ENCODE measurements at regions not wholly inside any gene's neighbourhood (a gene's known extent, or its start where the extent isn't known, plus 50 kb on each side); places are given as distances from the start of the nearest gene placed in this dataset.
"Not testable (repeated sequence)": the region's sequence is repeated elsewhere in the genome, so short reads cannot be mapped to it uniquely, and the experiment has no call there.

DNA sequence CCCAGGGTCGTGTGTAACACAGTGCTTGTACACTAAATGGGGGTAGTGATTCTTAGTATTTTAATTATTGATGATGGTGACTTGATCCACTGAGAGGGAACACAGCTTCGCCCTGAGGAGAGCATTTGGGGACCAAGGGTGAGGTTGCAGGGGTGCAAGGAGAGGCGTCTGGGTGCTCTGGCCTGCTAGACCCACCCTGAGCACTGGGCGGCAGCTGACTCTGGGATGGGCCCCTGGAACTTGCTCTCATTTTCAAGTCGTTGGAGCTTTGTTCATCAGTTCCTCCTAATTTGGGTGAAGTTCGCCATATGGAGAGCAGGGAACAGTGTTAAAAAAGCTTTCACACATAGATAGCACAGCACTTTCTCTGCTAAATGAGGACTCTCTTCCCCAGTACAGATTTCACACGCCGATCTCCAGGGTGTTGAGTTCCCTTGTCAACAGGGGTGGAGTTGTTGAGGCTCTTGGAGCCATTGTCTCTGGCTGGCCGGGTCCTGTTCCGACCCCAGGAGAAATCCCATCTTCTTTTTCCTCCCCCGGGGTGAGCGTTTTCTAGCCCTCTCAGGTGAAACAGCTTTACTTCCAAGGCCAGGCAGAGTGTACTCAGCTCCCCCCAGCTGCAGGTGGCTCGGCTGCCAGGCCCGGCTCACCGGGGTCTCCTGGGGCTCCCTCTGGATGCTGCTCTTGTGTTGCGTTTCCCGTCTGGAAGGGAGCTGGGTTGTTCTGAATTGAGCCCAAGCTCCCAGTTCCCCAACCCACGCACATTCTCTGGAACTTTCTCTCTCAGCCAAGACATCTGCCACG is 367.4 kb downstream of the RPS6KC1 start:
- no peak for DNase-seq

DNA sequence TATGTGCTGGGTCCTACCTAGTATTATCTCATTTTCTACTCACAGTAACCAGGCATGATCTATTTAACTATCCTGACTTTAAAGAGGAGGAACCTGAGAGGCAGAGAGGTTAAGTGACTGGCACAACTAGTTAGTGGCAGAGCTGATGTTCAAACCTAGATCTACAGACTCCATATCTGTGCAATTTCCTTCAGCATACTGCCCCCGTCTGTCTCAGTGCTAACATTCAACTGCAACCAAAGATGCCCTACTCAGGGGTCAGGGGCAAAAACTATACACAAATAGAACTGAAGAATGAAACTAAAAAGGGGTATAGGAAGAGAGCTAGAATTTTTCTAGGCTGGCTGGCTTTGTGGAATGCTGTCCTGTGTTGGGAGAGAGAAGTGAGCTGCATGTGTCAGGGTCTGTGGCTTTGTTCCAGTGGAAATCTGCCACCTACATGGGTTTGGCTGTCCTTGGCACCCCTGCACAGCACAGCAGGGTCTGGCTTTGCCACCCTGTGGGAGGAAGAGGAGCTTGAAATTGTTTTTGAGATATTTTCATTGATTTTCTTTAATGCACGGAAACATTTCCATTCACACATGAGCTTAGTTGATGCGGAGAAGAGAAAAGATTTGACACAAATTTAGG is 368.5 kb downstream of the RPS6KC1 start:
- DNase-seq: no peak

DNA sequence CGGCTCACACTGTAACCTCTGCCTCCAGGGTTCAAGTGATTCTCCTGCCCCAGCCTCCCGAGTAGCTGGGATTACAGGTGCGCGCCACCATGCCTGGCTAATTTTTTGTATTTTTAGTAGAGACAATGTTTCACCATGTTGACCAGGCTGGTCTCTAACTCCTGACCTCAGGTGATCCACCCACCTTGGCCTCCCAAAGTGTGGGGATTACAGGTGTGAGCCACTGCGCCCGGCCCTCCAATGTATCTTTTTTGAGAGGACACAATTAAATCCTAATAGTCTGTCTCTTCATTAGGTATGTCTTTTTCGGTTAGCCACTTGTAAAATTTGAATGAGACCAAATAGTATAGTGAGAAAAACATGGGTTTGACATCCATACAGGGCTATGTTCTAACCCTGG is 370.1 kb downstream of the RPS6KC1 start:
- DNase-seq: not testable (repeated sequence)

DNA sequence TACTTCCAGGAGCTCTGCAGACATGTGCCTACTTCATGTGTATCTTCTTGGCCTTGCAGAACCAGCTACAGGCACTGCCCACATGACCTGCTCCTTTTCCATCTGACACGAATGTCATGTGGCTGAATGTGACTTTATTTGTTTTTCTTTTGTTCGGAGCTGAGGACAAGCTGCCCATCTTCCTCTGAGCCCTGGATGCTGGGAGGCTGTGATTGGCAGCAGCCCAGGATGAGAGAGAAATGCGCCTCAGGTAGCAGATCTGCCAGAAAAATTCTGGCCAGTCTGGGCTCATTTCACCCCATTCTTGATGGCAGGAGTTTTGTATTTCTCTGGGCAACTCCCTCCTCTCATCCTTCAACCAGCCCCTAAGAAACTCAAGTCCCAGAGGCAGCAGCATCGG is 372.0 kb downstream of the RPS6KC1 start:
- DNase-seq: no peak

DNA sequence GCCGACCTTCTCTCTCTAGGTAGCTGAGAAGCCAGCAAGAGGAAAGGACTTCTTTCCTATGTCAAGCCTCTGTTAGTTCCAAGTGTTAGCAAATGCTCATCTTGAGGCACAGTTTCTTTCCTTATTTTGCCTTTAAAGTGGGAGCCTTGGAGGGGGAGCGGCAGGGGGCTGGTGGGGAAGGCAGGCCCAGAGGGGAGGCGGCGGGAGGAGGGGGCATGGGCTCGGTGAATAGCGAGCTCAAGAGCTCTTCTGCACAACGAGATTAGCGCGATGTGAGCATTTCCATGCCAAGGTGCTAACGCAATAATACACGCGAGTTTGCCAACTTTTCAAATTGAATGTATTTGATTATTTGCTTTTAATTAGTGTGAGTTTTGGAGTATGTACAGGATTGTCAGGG is 372.6 kb downstream of the RPS6KC1 start:
- no peak for DNase-seq

DNA sequence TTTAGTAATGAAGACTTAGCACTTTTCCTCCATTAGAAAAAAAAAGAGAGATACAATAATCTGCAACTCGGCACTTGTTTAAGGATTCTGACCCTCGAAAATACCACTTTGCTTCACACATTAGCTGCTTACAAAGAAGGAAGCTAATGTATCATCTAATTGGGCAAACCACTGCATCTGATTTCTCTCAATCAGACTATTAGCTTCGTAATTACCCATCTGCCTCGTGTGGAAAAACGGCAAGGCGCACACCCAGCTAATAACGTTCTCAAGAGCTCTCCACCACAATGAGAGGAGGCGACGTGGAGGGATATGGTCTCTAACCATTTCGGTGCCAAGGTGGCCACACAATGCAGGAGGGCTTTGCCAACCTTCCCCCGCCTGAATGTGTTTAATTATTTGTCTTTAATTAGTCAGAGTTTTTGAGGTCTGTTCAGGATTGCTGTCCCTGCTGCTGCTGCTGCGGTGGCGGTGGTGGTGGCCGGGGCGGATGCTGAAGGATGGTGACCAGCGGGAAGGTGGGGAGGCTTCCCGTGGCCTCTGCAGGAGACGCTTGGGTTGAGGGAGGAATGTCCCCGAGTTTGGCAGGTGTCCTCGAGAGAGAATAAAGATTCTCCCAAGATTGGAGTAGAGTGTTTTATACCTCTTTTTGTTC is 374.5 kb downstream of the RPS6KC1 start:
- DNase-seq: no peak

DNA sequence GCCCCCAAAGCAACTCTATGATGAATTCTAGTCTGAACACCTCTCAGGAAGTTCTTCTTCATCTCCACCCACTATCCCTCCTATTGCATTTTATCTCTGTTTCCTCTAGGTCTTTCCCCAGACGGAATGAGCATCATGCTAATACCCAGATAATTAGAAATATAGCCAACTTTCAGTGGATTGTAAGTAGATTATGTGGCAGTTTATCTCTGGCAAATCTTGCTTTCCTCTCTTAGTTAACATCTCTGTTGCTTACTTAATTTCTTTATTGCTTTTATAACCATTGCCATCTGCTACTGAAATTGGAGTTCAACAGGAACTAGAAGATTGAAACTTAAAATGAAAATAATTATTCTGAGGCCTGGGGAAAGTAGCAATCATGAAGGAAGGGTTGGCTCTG is 378.6 kb downstream of the RPS6KC1 start:
- DNase-seq: no peak

DNA sequence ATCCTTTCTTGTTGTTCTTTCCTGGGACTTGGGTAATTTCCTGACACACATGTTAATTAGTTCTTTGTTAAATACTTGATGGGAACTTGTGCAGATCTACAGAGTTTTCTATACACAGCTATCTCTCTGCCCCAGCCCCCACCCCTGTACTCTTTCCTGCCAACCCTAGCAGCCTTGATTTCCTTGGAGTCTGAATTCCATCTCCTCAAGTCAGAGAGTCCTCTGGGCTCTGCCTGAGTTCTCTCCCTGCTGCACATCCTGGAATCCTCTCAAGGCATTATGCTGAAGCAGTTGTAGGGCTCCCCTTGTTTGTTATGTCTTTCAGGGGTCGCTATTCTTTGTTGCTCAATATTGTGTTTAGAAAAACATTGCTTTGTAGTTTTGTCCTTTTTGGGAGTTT is 384.7 kb downstream of the RPS6KC1 start:
- no peak for DNase-seq

DNA sequence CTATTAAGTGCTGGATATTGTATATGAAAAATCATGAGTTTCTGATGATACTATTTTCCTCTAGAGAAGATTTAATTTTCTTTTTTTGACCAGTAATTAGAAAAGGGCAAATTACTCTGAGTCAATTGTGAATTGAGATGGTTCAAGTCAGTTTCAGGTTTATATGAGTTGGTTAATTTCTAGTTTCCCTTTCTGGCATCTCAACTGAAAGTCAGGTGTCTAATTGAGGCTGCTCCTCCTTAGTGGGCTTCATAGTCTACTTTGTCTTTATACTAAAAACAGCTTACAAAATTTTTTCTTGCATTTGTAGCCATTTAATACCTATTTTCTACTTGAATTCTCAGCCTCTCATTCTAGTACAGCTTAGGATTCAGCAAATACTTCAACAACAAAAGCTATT is 387.3 kb downstream of the RPS6KC1 start:
- no peak for DNase-seq

DNA sequence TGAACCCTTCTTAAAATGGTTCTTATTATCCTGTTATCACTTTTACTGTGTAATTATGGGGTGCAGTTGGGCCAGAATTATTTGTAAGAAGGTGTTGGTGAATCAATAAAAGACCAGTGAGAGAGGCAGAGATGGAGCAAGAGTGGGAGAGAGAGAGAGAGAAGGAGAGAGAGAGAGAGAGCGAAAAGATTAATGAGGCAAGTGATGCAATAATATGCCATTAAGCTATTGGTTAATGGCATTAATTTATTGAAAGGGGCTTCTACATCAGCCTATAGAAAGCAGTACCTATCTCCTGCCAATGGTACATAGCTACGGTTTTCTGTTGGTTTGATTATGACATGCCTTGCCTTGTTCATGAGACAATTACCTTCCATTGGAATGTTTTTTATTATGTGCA is 388.7 kb downstream of the RPS6KC1 start:
- DNase-seq: no peak

DNA sequence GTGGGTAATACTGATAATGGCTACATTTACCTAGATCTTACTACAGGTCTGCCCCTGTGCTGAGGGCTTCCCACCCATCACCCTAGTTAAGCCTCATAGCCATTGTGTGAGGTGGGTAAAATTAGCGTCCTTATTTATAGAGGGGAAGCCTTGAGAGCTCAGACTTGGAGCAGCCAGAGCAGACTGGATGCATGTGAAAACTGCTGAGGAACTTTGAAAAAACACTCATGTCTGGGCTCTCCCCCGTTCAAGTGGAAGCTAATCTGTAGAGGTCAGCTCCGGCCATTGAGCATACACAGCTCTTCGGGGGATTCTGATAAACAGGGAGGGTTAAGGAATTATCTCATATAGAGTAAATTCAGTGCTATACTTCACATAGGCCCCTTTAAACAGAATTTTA is 389.7 kb downstream of the RPS6KC1 start:
- DNase-seq: no peak

DNA sequence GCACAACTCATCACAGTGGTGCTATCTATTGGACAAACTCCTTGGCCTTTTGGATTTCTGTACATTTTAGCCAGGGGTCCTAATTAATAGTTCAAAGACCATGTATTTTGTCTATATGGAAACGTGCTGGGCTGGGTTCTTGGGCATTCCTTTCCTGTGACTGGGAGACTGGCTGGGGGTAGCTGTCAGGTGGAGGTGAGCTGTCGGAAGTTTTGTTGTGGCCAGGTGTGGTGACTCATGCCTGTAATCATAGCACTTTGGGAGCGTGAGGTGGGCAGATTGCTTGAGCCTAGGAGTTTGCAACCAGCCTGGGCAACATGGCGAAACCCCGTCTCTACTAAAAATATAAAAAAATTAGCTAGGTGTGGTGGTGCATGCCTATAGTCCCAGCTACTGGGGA is 392.4 kb downstream of the RPS6KC1 start:
- DNase-seq: no peak

DNA sequence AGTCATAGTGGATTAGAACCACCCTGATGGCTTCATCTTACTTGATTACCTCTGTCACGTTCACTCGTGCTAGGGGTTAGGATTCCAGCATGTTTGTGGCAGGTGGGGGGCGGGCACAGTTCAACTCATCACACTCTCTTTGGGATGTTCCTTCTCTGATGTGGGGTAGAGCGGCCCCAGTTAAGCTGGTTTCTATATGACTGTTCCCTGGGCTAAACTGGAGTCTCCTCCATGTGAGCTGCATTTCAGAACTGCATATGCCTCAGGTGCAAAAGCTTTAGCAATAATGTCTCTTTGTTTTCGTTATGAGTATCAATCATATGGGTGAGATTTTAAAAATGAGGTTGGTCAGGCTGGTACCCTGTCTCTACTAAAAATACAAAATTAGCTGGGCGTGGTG is 393.2 kb downstream of the RPS6KC1 start:
- DNase-seq: no peak

DNA sequence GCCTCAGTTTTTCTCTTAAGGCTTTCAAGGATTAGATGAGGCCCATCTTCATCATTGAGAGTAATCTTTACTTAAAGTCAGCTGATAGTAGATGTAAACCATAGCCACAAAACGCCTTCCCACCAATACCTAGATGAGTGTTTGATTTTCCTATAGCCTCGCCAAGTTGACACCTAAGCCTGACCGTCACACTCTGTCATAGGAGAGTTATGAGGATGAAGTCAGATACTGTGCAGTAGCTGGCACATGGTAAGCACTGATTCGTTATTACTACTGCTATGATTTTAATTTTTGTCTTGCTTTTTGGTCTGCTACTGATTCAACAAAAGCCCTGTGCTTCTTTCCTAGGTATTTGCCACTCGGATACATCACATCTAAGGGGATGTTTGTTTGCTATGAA is 395.5 kb downstream of the RPS6KC1 start:
- DNase-seq: no peak

DNA sequence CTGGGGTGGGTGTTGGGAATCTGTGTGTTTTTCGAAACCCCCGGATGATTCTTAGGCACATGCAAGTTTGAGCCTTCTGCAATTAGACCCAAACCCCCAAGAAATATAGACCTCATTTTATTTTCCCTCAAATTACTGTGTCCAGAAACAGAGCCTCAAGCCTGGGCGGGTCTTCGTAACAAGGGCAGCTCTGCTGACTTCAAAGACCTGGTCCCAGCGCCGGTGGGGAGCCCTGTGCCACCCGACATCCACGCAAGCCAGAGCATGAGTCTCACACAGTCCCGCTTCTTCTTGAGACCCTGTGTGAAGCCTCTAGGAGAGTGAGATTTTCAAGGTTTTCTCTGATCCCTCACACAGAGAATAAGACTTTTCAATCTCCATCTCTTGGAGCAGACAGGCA is 397.3 kb downstream of the RPS6KC1 start:
- DNase-seq: no peak

DNA sequence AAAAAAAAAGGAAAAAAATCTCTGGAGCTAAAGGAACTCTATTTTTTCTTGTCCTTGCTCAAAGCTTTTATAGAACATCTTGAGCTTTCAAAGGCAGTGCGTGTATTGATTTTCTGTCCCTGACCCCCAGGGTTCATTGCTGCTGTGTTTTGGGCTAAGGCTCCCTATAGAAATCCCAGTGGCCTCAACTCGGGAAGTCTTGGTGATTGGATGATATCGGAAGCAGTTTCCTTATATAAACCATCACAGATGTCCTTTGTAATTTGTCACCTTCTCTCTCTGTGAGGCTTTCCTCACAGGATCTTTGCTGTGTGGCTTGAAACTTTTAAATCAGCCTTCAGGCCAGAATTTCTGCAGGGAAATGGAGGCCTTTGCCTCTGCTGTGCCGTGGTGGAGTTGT is 397.7 kb downstream of the RPS6KC1 start:
- no peak for DNase-seq

DNA sequence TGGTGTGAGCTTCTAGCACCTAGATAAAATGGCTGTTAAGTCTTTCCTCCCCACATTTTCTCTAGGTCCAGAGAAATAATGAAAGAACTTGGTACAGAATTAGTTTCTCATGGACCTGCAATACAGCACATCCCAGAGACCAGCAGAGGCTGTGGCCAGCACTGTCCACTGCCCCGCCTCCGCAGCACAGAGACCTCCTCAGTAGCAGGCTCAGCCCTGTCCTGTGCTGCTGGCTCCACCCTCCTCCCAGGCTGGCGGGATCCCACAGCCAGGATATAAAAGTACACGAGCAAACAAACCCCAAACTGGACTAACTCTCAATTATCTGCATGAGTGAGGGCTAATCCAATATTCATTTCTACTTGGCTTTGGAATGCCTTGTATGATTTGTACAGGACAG is 401.5 kb downstream of the RPS6KC1 start:
- no peak for DNase-seq

DNA sequence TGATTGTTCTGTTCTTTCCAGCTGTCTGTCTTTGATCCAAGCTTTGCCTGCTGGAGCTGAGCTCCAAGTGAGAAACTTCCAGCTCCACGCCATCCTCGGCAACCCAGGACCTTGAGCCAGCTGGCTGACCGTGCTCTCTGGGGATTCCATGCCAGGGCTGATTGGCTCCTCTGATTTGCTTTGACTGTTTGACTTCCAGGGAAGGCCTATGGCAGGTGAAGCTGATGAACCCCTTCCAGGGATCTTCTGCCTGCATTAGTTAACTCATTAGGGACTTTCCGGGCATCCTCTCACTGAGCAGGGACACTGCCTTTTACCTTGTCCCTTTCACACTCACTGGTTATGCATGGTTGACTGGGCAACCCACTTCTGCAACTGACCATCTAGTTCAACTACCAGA is 406.1 kb downstream of the RPS6KC1 start:
- no peak for DNase-seq

DNA sequence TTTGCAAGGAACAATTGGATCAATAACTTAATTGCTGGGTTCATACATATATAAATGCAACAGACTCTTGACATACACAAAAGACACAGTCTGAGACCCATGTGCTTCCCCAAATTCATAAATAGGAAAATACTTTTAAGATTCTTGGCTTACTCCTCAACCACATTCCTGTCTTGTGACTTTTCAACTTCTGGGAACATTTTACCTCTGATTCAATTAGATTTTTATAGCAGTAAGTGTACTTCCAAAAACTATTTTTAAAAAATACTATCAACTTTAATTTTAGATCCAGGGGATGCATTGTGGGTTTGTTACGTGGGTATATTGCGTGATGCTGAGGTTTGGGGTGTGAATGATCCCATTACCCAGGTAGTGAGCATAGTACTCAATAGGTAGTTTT is 406.7 kb downstream of the RPS6KC1 start:
- DNase-seq: no peak

DNA sequence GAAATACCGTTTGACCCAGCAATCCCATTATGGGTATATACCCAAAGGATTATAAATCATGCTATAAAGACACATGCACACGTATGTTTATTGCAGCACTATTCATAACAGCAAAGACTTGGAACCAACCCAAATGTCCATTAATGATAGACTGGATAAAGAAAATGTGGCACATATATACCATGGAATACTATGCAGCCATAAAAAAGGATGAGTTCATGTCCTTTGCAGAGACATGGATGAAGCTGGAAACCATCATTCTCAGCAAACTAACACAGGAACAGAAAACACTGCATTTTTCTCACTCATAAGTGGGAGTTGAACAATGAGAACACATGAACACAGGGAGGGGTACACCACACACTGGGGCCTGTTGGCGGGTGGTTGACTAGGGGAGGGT is 411.3 kb downstream of the RPS6KC1 start:
- DNase-seq: not testable (repeated sequence)

DNA sequence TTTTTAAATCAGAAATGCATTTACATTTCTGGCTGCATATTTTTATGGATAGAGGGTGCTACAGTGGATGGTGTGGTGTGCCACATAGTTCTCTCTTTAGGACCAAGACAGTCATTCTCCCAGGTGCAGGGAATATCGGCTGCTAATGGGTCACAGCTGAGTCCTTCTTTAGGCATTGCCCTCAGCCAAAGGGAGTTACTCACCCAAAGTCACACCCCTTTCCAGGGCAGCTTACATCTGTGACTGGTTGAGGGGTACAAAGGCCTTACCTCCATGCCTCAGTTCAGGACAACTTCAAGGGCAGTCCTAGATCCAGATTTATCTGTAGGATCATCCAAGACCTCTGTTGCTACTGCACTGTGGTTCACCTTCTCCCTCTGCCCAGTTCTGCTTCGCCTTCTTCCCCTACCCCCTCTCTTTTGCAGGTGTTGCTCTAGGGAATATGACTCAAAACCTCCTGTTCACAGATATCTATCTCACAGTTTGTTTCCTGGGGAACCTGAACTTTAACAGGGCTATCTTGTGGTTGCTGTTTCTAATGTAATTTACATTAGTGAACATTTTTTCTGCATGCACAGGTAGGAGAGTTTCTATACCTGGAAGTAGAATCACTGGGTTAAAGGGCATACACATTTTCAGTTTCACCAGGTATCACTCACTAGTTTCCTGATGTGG is 413.9 kb downstream of the RPS6KC1 start:
- no peak for DNase-seq

DNA sequence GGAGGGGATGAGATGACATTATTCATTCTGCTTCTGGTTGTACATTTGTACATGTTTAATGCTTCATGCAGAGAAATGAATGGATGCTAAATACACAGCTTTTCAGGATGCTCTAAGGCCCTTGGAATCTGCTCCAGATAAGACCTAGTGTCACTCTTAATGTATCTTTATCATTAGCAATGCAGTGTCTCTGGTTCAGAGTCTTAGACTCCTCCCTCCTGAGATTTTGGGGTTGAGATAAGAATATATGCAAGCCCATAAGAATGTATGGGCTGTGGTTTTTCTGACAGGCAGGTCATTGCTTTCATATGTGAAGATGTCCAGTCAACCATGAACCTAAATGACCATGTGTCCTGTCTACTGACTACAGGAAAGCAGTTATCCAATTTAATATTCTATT is 415.5 kb downstream of the RPS6KC1 start:
- DNase-seq: no peak

DNA sequence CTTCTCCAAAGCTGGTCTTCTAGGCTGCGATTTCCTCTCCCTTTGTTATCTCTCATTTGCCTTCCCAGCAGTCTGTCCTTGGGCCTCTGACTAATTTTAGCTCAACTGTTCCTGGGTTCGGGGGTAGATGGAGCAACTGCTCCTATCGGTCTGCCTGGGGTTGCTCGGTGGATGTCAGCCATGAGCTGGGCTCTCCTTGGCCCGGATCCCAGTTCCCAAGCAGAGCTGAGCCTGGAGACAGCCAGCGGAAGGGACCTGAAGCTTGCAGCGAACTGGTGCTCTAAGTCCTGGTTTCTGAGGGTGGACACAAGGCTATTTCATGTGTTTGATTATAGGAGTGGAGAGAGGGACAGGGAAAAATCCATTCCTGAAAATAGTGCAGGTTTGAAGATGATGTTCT is 423.0 kb downstream of the RPS6KC1 start:
- DNase-seq: no peak

DNA sequence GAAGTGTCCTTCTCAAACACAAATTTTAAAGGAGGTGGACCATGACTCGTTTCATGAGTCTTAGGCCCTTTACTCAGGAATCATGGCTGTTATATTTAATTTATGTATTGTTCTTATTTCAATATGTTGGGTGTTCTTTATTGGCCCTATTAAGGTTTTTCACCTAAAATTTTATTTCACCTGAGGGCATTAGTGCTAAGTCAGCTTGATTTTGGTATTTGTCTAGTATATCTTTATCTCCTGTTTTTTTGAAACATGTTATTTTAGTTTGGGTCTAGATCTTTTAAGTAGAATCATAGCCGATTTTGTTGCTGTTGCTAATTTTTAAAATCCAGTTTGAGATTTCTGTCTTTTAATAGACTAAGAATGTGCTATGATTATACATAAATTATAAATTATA is 430.4 kb downstream of the RPS6KC1 start:
- no peak for DNase-seq

Data from activated gamma-delta T cell treated with Interleukin-2 at 50 U/mL for 16 hours (primary cell).